ENCODE measurements at regions not wholly inside any gene's neighbourhood (a gene's known extent, or its start where the extent isn't known, plus 50 kb on each side); places are given as distances from the start of the nearest gene placed in this dataset.

GRCh38 chr3:163138258-163138657 is 1641.7 kb downstream of the OTOL1 start:
- Mint-ChIP-seq H3K27ac (no peak overlapping the region), H3K4me1 (no peaks in the 10 kb centered on the region), H3K36me3 (no peaks in the 10 kb centered on the region), H3K27me3 (no peaks in the 10 kb centered on the region), H3K4me3 (no peak overlapping the region), H3K9me3 (peaks cover 16 to 18% (median 17%) of the 10 kb centered on the region in 3 donors)
- no peaks in the 10 kb centered on the region for H3K9me3 ChIP-seq
- ChIA-PET CTCF (no interaction called here), POLR2A (no interaction called here)
- ATAC-seq (replicated peaks in 1 of 4) (no peak), DNase-seq (no peak)
- no peaks in the 10 kb centered on the region for H3K4me1 ChIP-seq (ENCODE audit: control insufficient read depth in 1 of 2, extremely low read depth in 1 of 2, insufficient read depth in 2 of 2, low read length in 2 of 2)
- no peaks in the 10 kb centered on the region for H3K36me3 ChIP-seq (ENCODE audit: control insufficient read depth in 2 of 2, extremely low read depth in 1 of 2, insufficient read depth in 1 of 2, low read length in 1 of 2)
- no peaks in the 10 kb centered on the region for H3K27me3 ChIP-seq (replicated peaks in 1 of 2; ENCODE audit: control insufficient read depth in 2 of 2, extremely low read depth in 1 of 2, insufficient read depth in 2 of 2, low read length in 1 of 2)
- no peak overlapping the region for H3K4me3 ChIP-seq (ENCODE audit: control insufficient read depth in 1 of 2, extremely low read depth in 1 of 2, low read length in 1 of 2)
- no CpG with 5 or more reads among the region's 2 CpGs for WGBS (ENCODE audit: insufficient coverage)
- H3K27ac ChIP-seq (ENCODE audit: low read length) = no peak overlapping the region

GRCh38 chr3:163132111-163132510 is 1635.5 kb downstream of the OTOL1 start:
- peaks cover 4 to 35% (median 27%) of the 10 kb centered on the region in 3 donors for H3K9me3 Mint-ChIP-seq

GRCh38 chr3:163129287-163129686 is 1632.7 kb downstream of the OTOL1 start:
- peaks cover 5 to 43% (median 36%) of the 10 kb centered on the region in 3 donors for H3K9me3 Mint-ChIP-seq
- DNase-seq (no peak), ATAC-seq (replicated peaks in 1 of 4) (no peak)
- no peak overlapping the region for H3K4me3 Mint-ChIP-seq
- Histone ChIP-seq H3K9me3 (no peaks in the 10 kb centered on the region), H3K27me3 (replicated peaks in 1 of 2; ENCODE audit: control insufficient read depth in 2 of 2, extremely low read depth in 1 of 2, insufficient read depth in 2 of 2, low read length in 1 of 2) (no peaks in the 10 kb centered on the region), H3K4me1 (ENCODE audit: control insufficient read depth in 1 of 2, extremely low read depth in 1 of 2, insufficient read depth in 2 of 2, low read length in 2 of 2) (no peaks in the 10 kb centered on the region), H3K4me3 (ENCODE audit: control insufficient read depth in 1 of 2, extremely low read depth in 1 of 2, low read length in 1 of 2) (no peak overlapping the region), H3K27ac (ENCODE audit: low read length) (no peak overlapping the region), H3K36me3 (ENCODE audit: control insufficient read depth in 2 of 2, extremely low read depth in 1 of 2, insufficient read depth in 1 of 2, low read length in 1 of 2) (no peaks in the 10 kb centered on the region)
- ChIA-PET POLR2A (no interaction called here), CTCF (no interaction called here)
- no peaks in the 10 kb centered on the region for H3K27me3 Mint-ChIP-seq
- 84% methylated on average over 2 of the region's 3 CpGs for WGBS (ENCODE audit: insufficient coverage)
- no peak overlapping the region for H3K27ac Mint-ChIP-seq
- H3K4me1 Mint-ChIP-seq = no peaks in the 10 kb centered on the region
- H3K36me3 Mint-ChIP-seq = no peaks in the 10 kb centered on the region

More at GRCh38 chr3:163132111-163132510, 1635.5 kb downstream of the OTOL1 start:
- Histone ChIP-seq H3K9me3 (no peaks in the 10 kb centered on the region), H3K36me3 (ENCODE audit: control insufficient read depth in 2 of 2, extremely low read depth in 1 of 2, insufficient read depth in 1 of 2, low read length in 1 of 2) (no peaks in the 10 kb centered on the region), H3K27ac (ENCODE audit: low read length) (no peak overlapping the region), H3K4me3 (ENCODE audit: control insufficient read depth in 1 of 2, extremely low read depth in 1 of 2, low read length in 1 of 2) (no peak overlapping the region), H3K4me1 (ENCODE audit: control insufficient read depth in 1 of 2, extremely low read depth in 1 of 2, insufficient read depth in 2 of 2, low read length in 2 of 2) (no peaks in the 10 kb centered on the region), H3K27me3 (replicated peaks in 1 of 2; ENCODE audit: control insufficient read depth in 2 of 2, extremely low read depth in 1 of 2, insufficient read depth in 2 of 2, low read length in 1 of 2) (no peaks in the 10 kb centered on the region)
- DNase-seq = no peak
- POLR2A ChIA-PET = no interaction called here
- Mint-ChIP-seq H3K27me3 (no peaks in the 10 kb centered on the region), H3K4me1 (no peaks in the 10 kb centered on the region), H3K36me3 (no peaks in the 10 kb centered on the region), H3K27ac (no peak overlapping the region), H3K4me3 (no peak overlapping the region)
- ATAC-seq (replicated peaks in 1 of 4) = no peak
- CTCF ChIA-PET = no interaction called here
- 96% methylated on average over 5 of the region's 5 CpGs for WGBS (ENCODE audit: insufficient coverage)

- H3K27me3 Mint-ChIP-seq = no peaks in the 10 kb centered on the region
- POLR2A ChIA-PET = no interaction called here
These were observed 1629.5 kb downstream of the OTOL1 start for GRCh38 chr3:163126115-163126514.

More at GRCh38 chr3:163126115-163126514, 1629.5 kb downstream of the OTOL1 start:
- no peaks in the 10 kb centered on the region for H3K36me3 ChIP-seq (ENCODE audit: control insufficient read depth in 2 of 2, extremely low read depth in 1 of 2, insufficient read depth in 1 of 2, low read length in 1 of 2)
- Mint-ChIP-seq H3K9me3 (peaks cover 5 to 40% (median 39%) of the 10 kb centered on the region in 3 donors), H3K4me3 (no peak overlapping the region), H3K36me3 (no peaks in the 10 kb centered on the region), H3K4me1 (no peaks in the 10 kb centered on the region), H3K27ac (no peak overlapping the region)
- DNase-seq (no peak), ATAC-seq (replicated peaks in 1 of 4) (no peak)
- CTCF ChIA-PET = no interaction called here
- H3K4me1 ChIP-seq (ENCODE audit: control insufficient read depth in 1 of 2, extremely low read depth in 1 of 2, insufficient read depth in 2 of 2, low read length in 2 of 2) = no peaks in the 10 kb centered on the region
- H3K27me3 ChIP-seq (replicated peaks in 1 of 2; ENCODE audit: control insufficient read depth in 2 of 2, extremely low read depth in 1 of 2, insufficient read depth in 2 of 2, low read length in 1 of 2) = no peaks in the 10 kb centered on the region
- H3K4me3 ChIP-seq (ENCODE audit: control insufficient read depth in 1 of 2, extremely low read depth in 1 of 2, low read length in 1 of 2) = no peak overlapping the region
- peaks cover 2% of the 10 kb centered on the region for H3K9me3 ChIP-seq
- H3K27ac ChIP-seq (ENCODE audit: low read length) = no peak overlapping the region

All from T-cell (primary cell).